Activated naive CD4-positive, alpha-beta T cell treated with anti-CD3 and anti-CD28 coated beads, Interleukin-2, amount 10 ng/mL, durations not matched to agents 7 days and 5 days (primary cell): ENCODE measurements at regions not wholly inside any gene's neighbourhood (a gene's known extent, or its start where the extent isn't known, plus 50 kb on each side); places are given as distances from the start of the nearest gene placed in this dataset.

ENCODE experiments used
- CTCF ChIA-PET: fragments of 350-600 bp; sonication (Branson Sonifier 250); formaldehyde crosslinking; loops from one replicate; lab custom pipeline; 2021; ENCODE audit warnings: antibody characterized with exemption; lab: Charles Lee
- DNase-seq: peaks from one replicate; pipeline ENCODE4 v3.0.0-alpha.2; 2020
- H3K27ac Mint-ChIP-seq: one replicate; pipeline ENCODE4 v1.8.0; 2021; ENCODE audit warnings: mild to moderate bottlenecking, moderate library complexity, mixed read lengths
- H3K27me3 Mint-ChIP-seq: one replicate; pipeline ENCODE4 v1.8.0; 2021; ENCODE audit warnings: mild to moderate bottlenecking, mixed read lengths
- H3K36me3 Mint-ChIP-seq: one replicate; pipeline ENCODE4 v1.8.0; 2021; ENCODE audit warnings: mixed read lengths
- H3K4me1 Mint-ChIP-seq: one replicate; pipeline ENCODE4 v1.8.0; 2021; ENCODE audit warnings: mixed read lengths
- H3K4me3 Mint-ChIP-seq: one replicate; pipeline ENCODE4 v1.8.0; 2021; ENCODE audit warnings: mild to moderate bottlenecking, moderate library complexity, mixed read lengths
- H3K9me3 Mint-ChIP-seq: one replicate; pipeline ENCODE4 v1.8.0; 2021; ENCODE audit warnings: mixed read lengths

DNA sequence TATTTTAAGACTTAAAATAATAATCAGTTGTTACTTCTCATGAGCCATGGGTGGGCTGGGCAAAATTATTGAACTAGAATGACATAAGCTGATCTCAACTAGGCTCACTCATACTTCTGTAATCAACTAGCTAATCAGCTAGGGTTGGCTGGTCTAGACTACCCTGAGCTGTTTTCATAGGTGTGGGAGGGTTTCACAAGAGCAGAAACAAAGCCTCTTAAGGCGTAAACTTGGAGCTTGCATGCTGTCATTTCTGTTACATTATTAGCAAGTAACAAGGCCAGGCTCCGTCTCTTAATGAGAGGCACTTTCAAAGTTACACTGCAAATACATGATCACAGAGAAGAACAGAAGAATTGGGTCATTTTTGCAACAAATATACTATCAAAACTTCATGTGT lies 57.2 kb upstream of the GHR start:
- Mint-ChIP-seq H3K9me3 (no peaks in the 10 kb centered on the region), H3K27ac (no peak overlapping the region), H3K4me3 (no peak overlapping the region), H3K27me3 (no peaks in the 10 kb centered on the region), H3K4me1 (no peaks in the 10 kb centered on the region), H3K36me3 (no peaks in the 10 kb centered on the region)
- CTCF ChIA-PET, result no interaction called here
- DNase-seq, result no peak
